ENCODE measurements at regions not wholly inside any gene's neighbourhood (a gene's known extent, or its start where the extent isn't known, plus 50 kb on each side); places are given as distances from the start of the nearest gene placed in this dataset.
A peak's percentile ranks its signal among the peaks of the same experiment; 100 is the strongest.

DNA sequence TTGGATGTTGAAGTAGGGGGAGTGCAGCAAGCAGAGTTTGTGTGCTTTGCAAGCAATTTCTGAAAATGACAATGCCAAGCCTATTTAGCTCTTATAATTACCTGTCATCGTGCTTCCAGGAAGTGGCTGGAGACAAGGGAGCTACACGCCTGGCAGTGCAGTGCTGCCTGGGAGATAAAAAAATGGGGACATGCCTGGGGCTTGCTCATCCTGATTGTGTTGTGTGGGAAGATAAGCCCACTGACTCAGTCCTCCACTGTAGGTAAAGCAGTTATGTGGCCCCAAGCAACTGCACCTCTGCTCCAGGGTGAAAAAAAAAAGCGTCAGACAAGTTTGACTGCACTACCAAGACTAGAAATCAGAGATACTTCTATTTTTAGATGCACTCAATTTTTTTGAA is 396.9 kb upstream of the NXPH2 start:
- no peak for TF ChIP-seq POLR2A (IDR thresholded peaks at IDR 0.05; ENCODE audit: low read depth, low read length)
- FAIRE-seq: no peak
- DNase-seq (ENCODE audit: insufficient read length, low spot score): no peak

DNA sequence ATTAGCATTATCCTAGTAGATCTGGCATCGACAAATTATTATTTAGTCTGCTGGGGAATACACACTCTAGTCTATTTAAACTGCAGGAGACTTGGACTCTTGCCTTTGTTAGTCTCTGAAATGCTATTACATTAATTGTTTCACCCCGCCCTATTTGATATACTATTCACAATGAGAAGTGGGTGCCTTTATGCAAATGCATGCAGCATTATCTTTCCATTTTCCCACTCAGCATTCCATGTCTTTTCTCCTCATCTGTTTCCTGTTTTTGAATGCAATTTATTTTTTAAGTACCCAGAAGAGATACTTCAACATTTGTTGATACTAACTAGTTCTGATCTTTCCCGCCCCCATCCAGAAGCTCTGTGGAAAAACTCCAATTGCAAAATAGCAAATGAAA is 395.3 kb upstream of the NXPH2 start:
- no peak for FAIRE-seq
- DNase-seq (ENCODE audit: insufficient read length, low spot score): no peak
- no peak for TF ChIP-seq POLR2A (IDR thresholded peaks at IDR 0.05; ENCODE audit: low read depth, low read length)

DNA sequence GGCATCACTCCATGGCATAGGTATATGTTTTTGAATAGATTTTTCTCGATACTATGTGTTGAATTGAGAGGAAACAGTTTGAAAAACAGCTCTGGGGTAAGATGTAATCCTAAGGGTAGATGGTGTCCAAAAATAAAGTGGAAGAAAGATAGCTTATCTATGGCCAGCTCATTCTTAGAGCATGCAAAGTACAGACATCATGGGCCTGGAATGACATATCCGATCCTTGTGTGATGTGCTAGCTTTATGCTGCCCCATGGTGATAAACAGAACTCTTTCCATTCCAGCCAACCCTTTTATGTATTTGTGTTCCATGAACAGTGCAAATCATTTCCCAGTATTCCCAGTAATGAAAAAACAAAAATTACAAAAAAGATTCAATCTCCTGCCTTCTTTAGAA is 390.2 kb upstream of the NXPH2 start:
- DNase-seq (ENCODE audit: insufficient read length, low spot score) (no peak), FAIRE-seq (no peak)
- no peak for TF ChIP-seq POLR2A (IDR thresholded peaks at IDR 0.05; ENCODE audit: low read depth, low read length)

DNA sequence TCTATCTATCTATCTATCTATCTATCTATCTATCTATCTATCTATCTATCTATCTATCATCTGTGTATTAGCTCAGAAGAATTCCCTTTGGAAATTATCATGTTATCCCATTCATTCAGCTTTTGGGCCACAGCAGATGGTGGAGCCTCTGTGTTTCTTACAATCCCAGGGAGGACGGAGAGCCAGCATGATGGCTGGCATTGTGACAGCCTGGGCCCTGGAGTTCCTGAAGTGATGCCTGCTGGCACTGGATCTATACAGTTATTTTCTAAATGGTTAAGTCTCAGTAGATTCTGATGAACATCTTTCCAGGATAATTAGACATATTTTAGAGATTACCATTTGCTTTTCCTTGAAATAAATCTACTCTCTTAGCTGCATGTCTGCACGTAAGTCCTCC is 385.4 kb upstream of the NXPH2 start:
- DNase-seq (ENCODE audit: insufficient read length, low spot score) (no peak), FAIRE-seq (no peak)
- TF ChIP-seq POLR2A (IDR thresholded peaks at IDR 0.05; ENCODE audit: low read depth, low read length): no peak

DNA sequence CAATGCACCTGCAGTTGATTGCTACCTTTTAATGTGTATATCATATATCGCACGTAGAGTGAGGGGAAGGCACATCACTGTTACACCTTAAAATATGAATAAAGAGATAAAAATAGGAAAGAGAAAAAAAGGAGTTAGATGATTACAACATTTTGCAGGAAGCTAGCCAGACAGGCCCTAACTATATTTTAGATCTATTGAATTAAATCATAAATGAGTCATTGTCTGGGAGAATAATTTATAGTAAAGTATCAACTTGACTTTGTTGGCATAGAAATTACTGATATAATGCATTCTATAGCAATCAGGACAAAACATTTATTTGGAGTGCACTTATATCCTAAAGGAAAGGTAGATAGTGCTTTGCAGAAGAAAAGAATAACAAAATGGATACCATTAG is 384.9 kb upstream of the NXPH2 start:
- DNase-seq (ENCODE audit: insufficient read length, low spot score) (no peak), FAIRE-seq (no peak)
- TF ChIP-seq POLR2A (IDR thresholded peaks at IDR 0.05; ENCODE audit: low read depth, low read length): no peak

DNA sequence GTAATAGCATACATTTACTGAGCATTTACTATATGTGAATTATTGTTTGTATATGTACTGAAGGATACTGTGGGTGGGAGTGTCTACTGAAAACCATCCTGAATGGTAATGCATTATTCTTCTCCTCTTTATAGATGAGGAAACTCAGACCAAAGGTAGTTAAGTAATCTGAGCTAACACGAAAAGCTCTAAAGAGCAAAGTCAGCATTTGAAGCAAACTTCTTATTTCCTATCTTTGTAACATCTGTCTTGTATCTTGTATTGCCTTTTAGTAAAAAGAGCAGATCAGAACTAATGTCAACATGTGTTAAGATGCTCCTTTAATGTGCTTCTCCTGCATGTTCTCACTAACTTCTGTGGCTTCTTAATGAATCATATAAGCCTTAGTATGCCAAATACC is 382.8 kb upstream of the NXPH2 start:
- no peak for DNase-seq (ENCODE audit: insufficient read length, low spot score)
- no peak for FAIRE-seq
- TF ChIP-seq POLR2A (IDR thresholded peaks at IDR 0.05; ENCODE audit: low read depth, low read length): no peak

DNA sequence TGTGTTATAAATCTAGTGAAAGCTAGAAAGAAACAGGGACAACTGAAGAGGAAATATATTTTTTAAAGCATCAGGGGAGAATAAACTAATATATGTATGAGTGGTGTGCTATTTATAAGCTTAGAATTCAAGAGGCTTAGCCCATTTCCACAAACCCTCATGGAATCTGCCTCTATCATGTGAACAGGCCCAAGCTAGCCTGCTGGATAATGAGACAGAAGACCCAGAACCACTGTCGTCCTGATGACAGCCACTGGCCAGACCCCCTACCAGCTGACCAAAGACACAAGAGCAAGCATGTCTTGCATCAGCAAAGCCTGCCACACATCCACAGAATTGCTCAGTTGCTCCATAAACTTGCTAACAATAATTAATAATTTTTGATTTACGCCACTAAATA is 382.3 kb upstream of the NXPH2 start:
- DNase-seq (ENCODE audit: insufficient read length, low spot score) (no peak), FAIRE-seq (no peak)
- TF ChIP-seq POLR2A (IDR thresholded peaks at IDR 0.05; ENCODE audit: low read depth, low read length): no peak

DNA sequence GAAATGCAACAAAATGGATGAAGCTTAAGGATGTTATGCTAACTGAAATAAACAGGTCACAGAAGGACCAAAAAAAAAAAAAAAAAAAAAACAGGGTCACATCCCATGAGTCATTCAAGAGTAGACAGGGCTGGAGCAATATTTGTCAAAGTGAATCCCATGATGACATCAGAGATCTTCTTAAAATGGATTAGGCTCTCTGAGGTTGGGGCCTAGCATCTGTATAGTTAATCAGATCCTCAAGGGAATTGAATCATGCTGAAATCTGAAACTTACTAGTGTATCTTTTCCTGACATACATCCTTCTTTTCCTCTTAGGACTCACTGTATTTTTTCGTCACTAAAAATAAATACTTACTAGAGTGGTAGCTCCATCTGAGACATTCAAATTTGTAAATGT is 380.6 kb upstream of the NXPH2 start:
- TF ChIP-seq POLR2A (IDR thresholded peaks at IDR 0.05; ENCODE audit: low read depth, low read length): no peak
- DNase-seq (ENCODE audit: insufficient read length, low spot score): no peak
- FAIRE-seq: no peak

DNA sequence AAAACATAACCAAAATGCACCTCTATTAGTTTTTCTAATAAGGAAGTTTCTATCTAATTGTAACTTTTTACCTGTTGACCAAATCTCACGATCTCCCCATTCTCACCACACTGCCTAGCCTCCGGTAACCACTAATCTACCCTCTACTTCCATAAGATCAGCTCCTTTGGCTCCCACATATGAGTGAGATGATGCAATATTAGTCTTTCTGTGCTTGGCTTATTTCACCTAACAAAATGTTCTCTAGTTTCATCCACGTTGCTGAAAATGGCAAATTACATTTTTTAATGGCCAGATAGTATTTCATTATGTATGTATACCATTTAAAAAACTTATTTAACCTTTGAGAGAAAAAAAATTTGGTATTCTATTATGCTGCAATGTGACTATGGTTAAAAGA is 379.0 kb upstream of the NXPH2 start:
- FAIRE-seq (no peak), DNase-seq (ENCODE audit: insufficient read length, low spot score) (no peak)
- TF ChIP-seq POLR2A (IDR thresholded peaks at IDR 0.05; ENCODE audit: low read depth, low read length): no peak

DNA sequence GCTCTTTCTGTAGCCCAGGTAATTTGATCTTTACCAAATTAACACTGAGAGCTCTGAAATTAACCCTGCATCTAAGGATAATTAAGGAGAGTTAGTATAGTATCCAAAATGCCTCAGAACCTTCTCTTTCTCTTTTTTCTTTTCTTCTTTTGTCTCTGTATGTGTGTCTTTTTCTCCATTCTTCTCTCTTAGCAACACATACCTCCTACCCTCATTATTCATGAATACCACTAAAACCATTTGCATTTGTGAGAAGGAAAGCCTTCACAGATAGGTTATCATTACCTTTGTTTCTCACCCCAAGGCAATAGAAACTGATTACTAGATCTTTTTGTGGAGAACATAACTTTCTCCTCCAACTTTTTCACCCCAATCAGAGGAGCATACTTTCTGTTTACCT is 376.5 kb upstream of the NXPH2 start:
- no peak for FAIRE-seq
- no peak for DNase-seq (ENCODE audit: insufficient read length, low spot score)
- TF ChIP-seq POLR2A (IDR thresholded peaks at IDR 0.05; ENCODE audit: low read depth, low read length): no peak

DNA sequence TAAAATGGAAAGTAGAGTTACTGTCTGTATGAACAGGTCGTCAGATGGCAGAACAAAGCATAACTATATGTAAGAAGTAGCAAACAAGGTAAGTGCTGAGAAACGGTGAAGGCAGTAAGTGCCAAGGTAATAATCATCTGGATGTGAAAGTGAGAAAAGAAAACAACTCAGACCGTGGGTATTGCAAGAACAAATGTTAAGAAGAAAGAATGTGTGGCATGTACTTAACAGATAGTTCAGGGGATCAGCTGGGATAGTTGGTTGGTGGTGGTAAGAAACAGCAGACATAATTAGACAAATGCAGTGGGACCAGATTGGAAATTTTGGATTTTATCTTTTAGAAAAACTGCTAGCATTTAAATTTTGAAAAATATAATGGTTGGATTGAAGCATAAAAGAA is 375.8 kb upstream of the NXPH2 start:
- no peak for TF ChIP-seq POLR2A (IDR thresholded peaks at IDR 0.05; ENCODE audit: low read depth, low read length)
- DNase-seq (ENCODE audit: insufficient read length, low spot score) (no peak), FAIRE-seq (no peak)

DNA sequence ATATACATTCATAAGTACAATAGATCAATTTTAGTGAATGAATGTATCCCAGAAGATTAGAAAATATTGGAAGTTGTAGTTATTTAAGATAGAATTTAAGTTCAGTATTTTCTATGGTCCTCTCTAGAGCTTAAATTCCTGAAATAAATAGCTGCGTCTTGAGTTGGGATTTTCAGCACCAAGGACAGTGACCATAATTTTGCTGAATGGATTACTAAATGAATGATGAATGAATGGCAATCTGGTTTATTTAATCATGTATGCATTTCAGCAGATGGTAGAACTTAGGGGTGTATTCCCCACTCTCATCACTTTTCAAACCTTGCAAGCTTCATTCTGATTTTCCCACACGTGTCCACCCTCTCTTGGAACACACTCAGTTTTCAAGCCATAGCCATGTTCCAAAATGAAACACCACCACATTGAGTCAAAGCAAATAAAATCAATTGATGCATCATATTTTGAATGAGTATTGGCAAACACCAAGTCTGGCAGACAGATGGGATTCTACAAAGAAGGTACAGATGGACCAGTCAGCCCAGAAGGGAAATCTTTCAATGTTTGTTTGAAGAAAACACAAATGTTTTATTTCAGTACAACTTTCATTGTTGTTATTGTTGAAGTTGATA is 362.2 kb upstream of the NXPH2 start:
- DNase-seq (ENCODE audit: insufficient read length, low spot score) (no peak), FAIRE-seq (no peak)
- no peak for TF ChIP-seq POLR2A (IDR thresholded peaks at IDR 0.05; ENCODE audit: low read depth, low read length)

DNA sequence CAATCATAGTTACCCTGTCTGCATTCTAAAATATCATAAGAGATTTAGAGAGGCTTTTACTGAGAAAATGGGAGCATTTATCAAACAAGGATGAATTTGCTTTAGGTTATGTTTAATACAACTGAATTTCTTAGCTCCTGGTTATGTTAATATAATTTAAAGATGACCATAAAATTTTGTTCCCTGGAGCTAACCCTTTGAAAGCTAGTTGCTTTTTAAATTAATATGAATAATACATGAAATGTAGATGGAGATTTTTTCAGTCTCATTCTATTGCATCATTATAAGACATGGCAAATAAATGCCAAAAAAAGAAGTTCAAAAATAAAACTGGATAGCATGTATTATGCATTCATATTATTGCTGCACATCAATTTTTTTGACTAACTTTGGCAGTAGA is 344.1 kb upstream of the NXPH2 start:
- DNase-seq (ENCODE audit: insufficient read length, low spot score) (no peak), FAIRE-seq (no peak)
- no peak for TF ChIP-seq POLR2A (IDR thresholded peaks at IDR 0.05; ENCODE audit: low read depth, low read length)

DNA sequence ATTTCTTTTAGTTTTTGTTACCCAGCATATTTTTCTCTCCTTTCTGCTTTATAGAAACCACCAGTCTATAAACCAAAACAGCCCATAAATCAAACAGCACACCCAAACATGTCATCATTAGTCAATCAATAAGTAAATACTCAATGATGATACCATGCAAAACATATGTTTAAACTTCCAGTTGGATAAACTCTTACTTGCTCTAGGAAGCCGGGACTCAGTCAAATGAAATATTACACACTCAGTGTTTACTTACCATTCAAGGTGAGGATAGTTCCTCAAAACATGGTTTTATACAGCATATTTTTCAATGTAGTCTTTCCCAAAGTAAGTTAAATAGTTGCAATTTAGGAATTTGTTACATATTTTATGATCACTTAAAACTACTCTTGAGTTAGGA is 343.6 kb upstream of the NXPH2 start:
- no peak for FAIRE-seq

DNA sequence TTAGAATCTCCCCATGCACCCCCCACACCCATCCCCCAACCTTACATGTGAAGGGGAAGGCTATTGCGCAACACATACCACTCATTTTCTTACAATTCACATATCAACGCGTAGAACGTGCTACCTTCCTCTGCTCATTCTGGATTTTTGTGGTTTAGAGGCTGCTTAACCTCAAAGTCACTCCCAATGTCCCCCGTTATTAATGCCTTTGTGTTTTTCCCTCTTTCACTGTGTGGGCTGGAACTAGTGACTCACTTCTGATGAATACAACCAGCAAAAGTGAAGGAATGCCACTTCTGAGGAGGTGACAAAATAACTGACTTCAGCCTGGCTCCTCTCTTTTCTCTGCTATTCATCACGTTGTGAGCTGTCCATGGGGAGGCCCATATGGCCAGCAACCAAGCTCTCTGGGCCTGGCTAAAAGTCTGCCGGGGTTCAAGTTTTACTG is 342.5 kb upstream of the NXPH2 start:
- DNase-seq (ENCODE audit: insufficient read length, low spot score) (no peak), FAIRE-seq (peak; percentile 62)
- no peak for TF ChIP-seq POLR2A (IDR thresholded peaks at IDR 0.05; ENCODE audit: low read depth, low read length)

More for the DNA sequence above, 343.6 kb upstream of the NXPH2 start:
- TF ChIP-seq POLR2A (IDR thresholded peaks at IDR 0.05; ENCODE audit: low read depth, low read length): no peak
- DNase-seq (ENCODE audit: insufficient read length, low spot score): no peak

DNA sequence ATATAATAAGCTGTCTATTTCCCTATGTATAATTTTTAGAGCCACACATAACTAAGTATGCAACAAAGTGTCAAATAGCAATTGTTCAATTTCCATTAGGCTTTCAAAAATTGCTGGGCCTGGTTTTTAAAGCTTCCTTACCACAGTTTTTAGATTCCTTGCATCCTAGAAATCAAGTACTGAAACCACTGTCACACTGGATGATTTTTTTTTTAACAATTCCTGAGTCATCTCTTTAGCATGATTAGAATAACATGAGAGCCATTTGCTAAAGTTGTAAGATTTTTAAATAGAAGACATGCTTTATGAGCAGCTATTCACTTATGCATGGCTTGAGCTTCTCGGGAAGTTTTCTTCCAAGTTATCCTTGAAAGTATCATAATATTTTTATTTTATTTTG is 319.5 kb upstream of the NXPH2 start:
- TF ChIP-seq POLR2A (IDR thresholded peaks at IDR 0.05; ENCODE audit: low read depth, low read length): no peak
- DNase-seq (ENCODE audit: insufficient read length, low spot score) (no peak), FAIRE-seq (no peak)
